ENCODE measurements at regions not wholly inside any gene's neighbourhood (a gene's known extent, or its start where the extent isn't known, plus 50 kb on each side); places are given as distances from the start of the nearest gene placed in this dataset.

- DNase-seq: peak in 1 of 5 experiments; percentile 1
These were observed 382.9 kb downstream of the KCTD12 start for GRCh38 chr13:76503291-76503690.

- DNase-seq: no peak
These were observed 385.3 kb downstream of the KCTD12 start for GRCh38 chr13:76500894-76501293.

GRCh38 chr13:76499891-76500290 lies 386.3 kb downstream of the KCTD12 start:
- DNase-seq: no peak

GRCh38 chr13:76489274-76489673 lies 396.9 kb downstream of the KCTD12 start:
- no peak for DNase-seq

GRCh38 chr13:76481738-76482137 lies 404.5 kb downstream of the KCTD12 start:
- no peak for DNase-seq

- no peak for DNase-seq
These were observed 411.2 kb downstream of the KCTD12 start for GRCh38 chr13:76474966-76475365.

- DNase-seq: no peak
These were observed 411.8 kb downstream of the KCTD12 start for GRCh38 chr13:76474356-76474755.

GRCh38 chr13:76473552-76474134 lies 412.6 kb downstream of the KCTD12 start:
- DNase-seq: peak; percentile 12 to 69 (median 44)

GRCh38 chr13:76472916-76473315 lies 413.3 kb downstream of the KCTD12 start:
- no peak for DNase-seq

- no peak for DNase-seq
These were observed 414.7 kb downstream of the KCTD12 start for GRCh38 chr13:76471486-76471885.

- DNase-seq: no peak
These were observed 415.2 kb downstream of the KCTD12 start for GRCh38 chr13:76470991-76471390.

GRCh38 chr13:76466043-76466442 lies 420.2 kb downstream of the KCTD12 start:
- no peak for DNase-seq

- no peak for DNase-seq
These were observed 422.9 kb downstream of the KCTD12 start for GRCh38 chr13:76463314-76463713.

GRCh38 chr13:76461999-76462398 lies 424.2 kb downstream of the KCTD12 start:
- DNase-seq: no peak

- DNase-seq: no peak
These were observed 424.7 kb downstream of the KCTD12 start for GRCh38 chr13:76461484-76461883.

GRCh38 chr13:76459863-76460262 lies 426.3 kb downstream of the KCTD12 start:
- no peak for DNase-seq

GRCh38 chr13:76455960-76456359 lies 430.2 kb downstream of the KCTD12 start:
- DNase-seq: no peak

GRCh38 chr13:76454991-76455390 lies 431.2 kb downstream of the KCTD12 start:
- no peak for DNase-seq

GRCh38 chr13:76449716-76450115 lies 436.5 kb downstream of the KCTD12 start:
- no peak for DNase-seq

GRCh38 chr13:76446191-76446590 lies 440.0 kb downstream of the KCTD12 start:
- no peak for DNase-seq

- DNase-seq: no peak
These were observed 445.6 kb downstream of the KCTD12 start for GRCh38 chr13:76440568-76440967.

GRCh38 chr13:76439546-76439945 lies 446.7 kb downstream of the KCTD12 start:
- DNase-seq: no peak

- no peak for DNase-seq
These were observed 448.2 kb downstream of the KCTD12 start for GRCh38 chr13:76438050-76438449.

GRCh38 chr13:76425935-76426334 lies 460.3 kb downstream of the KCTD12 start:
- DNase-seq: no peak

- DNase-seq: no peak
These were observed 465.2 kb downstream of the KCTD12 start for GRCh38 chr13:76421011-76421410.
